ENCODE measurements at regions not wholly inside any gene's neighbourhood (a gene's known extent, or its start where the extent isn't known, plus 50 kb on each side); places are given as distances from the start of the nearest gene placed in this dataset.

GRCh38 chr15:39156646-39157250 lies 424.1 kb upstream of the THBS1 start:
- in situ Hi-C loops (cut with HindIII; ENCODE audit: extremely low pct_ligation_motif_present, low pct_unique_long_range_greater_than_20kb) (no loop called here), intact Hi-C loops (cut with micrococcal nuclease; ENCODE audit: unreplicated experiment) (no loop called here)
- Histone ChIP-seq H3K4me1 (ENCODE audit: insufficient read depth, low read length) (peaks cover 38% of the 10 kb centered on the region), H2AFZ (ENCODE audit: low read length) (no peak overlapping the region), H3K27me3 (ENCODE audit: control insufficient read depth in 1 of 2, insufficient read depth in 2 of 2, low read length in 2 of 2) (no peaks in the 10 kb centered on the region), H3K9ac (ENCODE audit: insufficient read depth, low read depth, low read length) (no peak overlapping the region), H4K20me1 (ENCODE audit: insufficient read depth, low read length) (no peaks in the 10 kb centered on the region), H3K36me3 (replicated peaks in 1 of 2; ENCODE audit: control insufficient read depth in 1 of 2, insufficient read depth in 2 of 2, low read length in 2 of 2) (no peaks in the 10 kb centered on the region), H3K4me3 (replicated peaks in 1 of 3; ENCODE audit: insufficient read depth in 1 of 3, low read depth in 2 of 3, low read length in 3 of 3) (no peak overlapping the region), H3K27ac (ENCODE audit: extremely low read length, insufficient read depth, low read length) (no peak overlapping the region), H3K79me2 (ENCODE audit: insufficient read depth, low read length) (no peaks in the 10 kb centered on the region), H3K9me3 (ENCODE audit: low read length) (no peaks in the 10 kb centered on the region), H3K4me2 (ENCODE audit: low read depth, low read length) (no peak overlapping the region)
- FAIRE-seq (no peak), ATAC-seq (no peak), DNase-seq (ENCODE audit: low spot score) (no peak)
- no peak for TF ChIP-seq GZF1 (CRISPR knock-in tag; IDR thresholded peaks at IDR 0.05)
- ChIA-PET CTCF (ENCODE audit: low intra/inter-chr PET ratio, low total read pairs) (no interaction called here), POLR2A (no interaction called here)
- no TSS peak for BruUV-seq (replicated peaks)
- WGBS (ENCODE audit: low lambda C conversion rate): 41% methylated on average over 2 of the region's 2 CpGs

DNA sequence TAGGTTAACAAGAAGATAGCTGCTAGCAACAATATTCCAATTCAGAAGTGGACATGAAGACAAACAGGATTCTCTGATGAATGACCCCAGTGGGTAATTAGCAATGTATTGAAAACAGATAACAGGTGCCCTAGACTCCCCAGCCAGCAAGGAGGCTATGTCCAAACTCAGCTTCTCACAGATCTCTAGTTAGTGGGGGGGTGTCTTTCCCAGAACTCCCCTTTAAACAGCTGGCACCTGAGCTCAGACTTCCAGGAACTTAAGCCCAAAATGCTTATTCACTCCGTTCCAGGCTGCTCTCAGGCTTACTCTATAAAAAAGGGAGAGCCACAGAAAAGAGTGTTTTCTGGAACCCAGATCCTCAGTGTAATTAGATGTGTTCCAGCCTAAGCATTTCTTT lies 423.0 kb upstream of the THBS1 start:
- Histone ChIP-seq H3K9ac (ENCODE audit: insufficient read depth, low read depth, low read length) (no peak overlapping the region), H3K27ac (ENCODE audit: extremely low read length, insufficient read depth, low read length) (no peak overlapping the region), H2AFZ (ENCODE audit: low read length) (no peak overlapping the region), H3K4me2 (ENCODE audit: low read depth, low read length) (no peak overlapping the region), H3K4me1 (ENCODE audit: insufficient read depth, low read length) (peaks cover 38% of the 10 kb centered on the region), H3K9me3 (ENCODE audit: low read length) (no peaks in the 10 kb centered on the region), H3K4me3 (replicated peaks in 1 of 3; ENCODE audit: insufficient read depth in 1 of 3, low read depth in 2 of 3, low read length in 3 of 3) (no peak overlapping the region), H4K20me1 (ENCODE audit: insufficient read depth, low read length) (no peaks in the 10 kb centered on the region), H3K36me3 (replicated peaks in 1 of 2; ENCODE audit: control insufficient read depth in 1 of 2, insufficient read depth in 2 of 2, low read length in 2 of 2) (no peaks in the 10 kb centered on the region), H3K27me3 (ENCODE audit: control insufficient read depth in 1 of 2, insufficient read depth in 2 of 2, low read length in 2 of 2) (no peaks in the 10 kb centered on the region), H3K79me2 (ENCODE audit: insufficient read depth, low read length) (no peaks in the 10 kb centered on the region)
- FAIRE-seq: no peak
- ATAC-seq: no peak
- intact Hi-C loops (cut with micrococcal nuclease; ENCODE audit: unreplicated experiment): no loop called here
- ChIA-PET POLR2A (no interaction called here), CTCF (ENCODE audit: low intra/inter-chr PET ratio, low total read pairs) (no interaction called here)
- DNase-seq (ENCODE audit: low spot score): no peak
- TF ChIP-seq TCF12 (IDR thresholded peaks at IDR 0.05): no peak
- no peak for TF ChIP-seq TCF12 (CRISPR knock-in tag; IDR thresholded peaks at IDR 0.05)
- no peak for TF ChIP-seq MXD3 (CRISPR knock-in tag; IDR thresholded peaks at IDR 0.05)
- no peak for TF ChIP-seq STAG1 (CRISPR knock-in tag; IDR thresholded peaks at IDR 0.05)
- TF ChIP-seq USF2 (IDR thresholded peaks at IDR 0.05; ENCODE audit: low read depth, low read length): no peak
- TF ChIP-seq USF2 (CRISPR knock-in tag; IDR thresholded peaks at IDR 0.05; ENCODE audit: borderline replicate concordance): no peak
- no peak for TF ChIP-seq FOXA3 (CRISPR knock-in tag; IDR thresholded peaks at IDR 0.05)
- no CpG with 5 or more reads among the region's 1 CpG for WGBS (ENCODE audit: low lambda C conversion rate)
- no TSS peak for BruUV-seq (replicated peaks)
- in situ Hi-C loops (cut with HindIII; ENCODE audit: extremely low pct_ligation_motif_present, low pct_unique_long_range_greater_than_20kb): no loop called here
